GM12878 (cell line): ENCODE measurements at regions not wholly inside any gene's neighbourhood (a gene's known extent, or its start where the extent isn't known, plus 50 kb on each side); places are given as distances from the start of the nearest gene placed in this dataset.
A peak's percentile ranks its signal among the peaks of the same experiment; 100 is the strongest.

Experiments
- ATAC-seq: fragments of 200-7000 bp; cut with Tn5 transposase; 3 replicates; pipeline ENCODE4 v1.9.1; 2020; ENCODE audit warnings: mild to moderate bottlenecking, moderate library complexity
- BruUV-seq: library from RNA; stranded (reverse); fragments of 400-500 nt; replicated peaks from 2 replicates; lab custom pipeline; 2021; lab: Mats Ljungman, UMichigan
- CTCF ChIA-PET: fragments of 300-600 bp; sonication (Branson Sonifier 250); formaldehyde crosslinking; extraction: SDS; loops from one replicate; lab custom pipeline; 2021; ENCODE audit warnings: inconsistent platforms; lab: Yijun Ruan, JAX
- POLR2A ChIA-PET: fragments of 350-600 bp; formaldehyde crosslinking; extraction: SDS; loops from one replicate; lab custom pipeline; 2021; ENCODE audit warnings: inconsistent platforms; lab: Charles Lee
- RAD21 ChIA-PET: fragments of 300-600 bp; sonication (Branson Sonifier 250); formaldehyde crosslinking; loops from one replicate; lab custom pipeline; 2023; ENCODE audit warnings: antibody characterized with exemption; ENCODE audit not compliant: unreplicated experiment; lab: Charles Lee
- SMC1A ChIA-PET: fragments of 300-600 bp; sonication (Branson Sonifier 250); formaldehyde crosslinking; loops from one replicate; lab custom pipeline; 2023; ENCODE audit not compliant: unreplicated experiment, uncharacterized antibody; lab: Charles Lee
- DNase-seq: peaks from one replicate; pipeline ENCODE4 v3.0.0-alpha.2; 2011; ENCODE audit warnings: low read depth, low spot score
- FAIRE-seq: peaks from 3 replicates; lab custom pipeline; 2011; peaks lifted over from hg19 to GRCh38; lab: Jason Lieb, UNC
- H2AFZ ChIP-seq: 2 replicates; pipeline ENCODE4 v1.6.0; 2011; ENCODE audit warnings: low read depth, low read length, control low read depth; ENCODE audit not compliant: control insufficient read depth
- H3K27ac ChIP-seq: 2 replicates; pipeline ENCODE4 v1.5.1; 2011; ENCODE audit warnings: control low read depth; ENCODE audit not compliant: control insufficient read depth, insufficient read depth
- H3K27me3 ChIP-seq, 2 experiments: replicated peaks in 1 of 2; 2 replicates each; pipeline versions ENCODE4 v1.6.0 to v1.6.1; 2011; ENCODE audit warnings: low read length in 1 of 2; ENCODE audit not compliant: control insufficient read depth in 2 of 2, insufficient read depth in 2 of 2
- H3K36me3 ChIP-seq, 2 experiments: 2 replicates each; pipeline ENCODE4 v1.5.1; 2011; ENCODE audit warnings: low read length in 1 of 2; ENCODE audit not compliant: control insufficient read depth in 2 of 2, insufficient read depth in 2 of 2
- H3K4me1 ChIP-seq: 2 replicates; pipeline ENCODE4 v1.6.1; 2011; ENCODE audit warnings: mild to moderate bottlenecking, low read length, moderate library complexity, mixed read lengths; ENCODE audit not compliant: control insufficient read depth, insufficient read depth
- H3K4me2 ChIP-seq: 2 replicates; pipeline ENCODE4 v1.6.0; 2011; ENCODE audit warnings: control low read depth; ENCODE audit not compliant: control insufficient read depth, insufficient read depth
- H3K4me3 ChIP-seq: fragments of 200-600 bp; sonication (generic); 2 replicates; pipeline ENCODE4 v1.5.1; 2016
- H3K79me2 ChIP-seq: 2 replicates; pipeline ENCODE4 v1.6.0; 2011; ENCODE audit warnings: low read length; ENCODE audit not compliant: control insufficient read depth, insufficient read depth
- H3K9ac ChIP-seq: 2 replicates; pipeline ENCODE4 v1.8.0; 2011; ENCODE audit warnings: low read length, control low read depth, mixed read lengths; ENCODE audit not compliant: control insufficient read depth, insufficient read depth
- H3K9me3 ChIP-seq: replicated peaks from 3 replicates; pipeline ENCODE4 v1.5.1; 2011; ENCODE audit warnings: mild to moderate bottlenecking, low read length; ENCODE audit not compliant: control insufficient read depth, insufficient read depth
- H4K20me1 ChIP-seq: 2 replicates; pipeline ENCODE4 v1.6.0; 2011; ENCODE audit not compliant: control insufficient read depth, insufficient read depth
- BMI1 ChIP-seq: fragments of 450-650 bp; IDR thresholded peaks from 2 replicates; pipeline ENCODE4 v1.6.1; 2016; ENCODE audit warnings: mild to moderate bottlenecking, moderate library complexity, borderline replicate concordance
- CHD2 ChIP-seq: IDR thresholded peaks from 2 replicates; pipeline ENCODE4 v1.6.1; 2011; ENCODE audit warnings: low read depth, low read length, improper control_type of control experiment, borderline replicate concordance
- EGR1 ChIP-seq, 2 experiments: IDR thresholded peaks; 1 replicate in 1 of 2; 2 replicates in 1 of 2; pipeline ENCODE4 v1.6.1; 2011 to 2012; ENCODE audit warnings: low read depth in 2 of 2, low read length in 2 of 2, borderline replicate concordance in 1 of 2, mild to moderate bottlenecking in 1 of 2, moderate library complexity in 1 of 2
- EP300 ChIP-seq, 2 experiments: fragments of 150-350 bp in 1 of 2; IDR thresholded peaks; 2 replicates each; pipeline ENCODE4 v1.6.1; 2011 to 2012; ENCODE audit warnings: low read depth in 2 of 2, low read length in 2 of 2, borderline replicate concordance in 1 of 2, improper control_type of control experiment in 1 of 2, inconsistent platforms in 1 of 2; ENCODE audit not compliant: control insufficient read depth in 1 of 2
- ETV6 ChIP-seq, 2 experiments: fragments of 450-650 bp in 1 of 2; IDR thresholded peaks in 1 of 2; conservative IDR thresholded peaks in 1 of 2; 2 replicates each; pipeline ENCODE4 v1.6.1; 2014; ENCODE audit warnings: antibody characterized with exemption in 1 of 2, borderline replicate concordance in 1 of 2, low read depth in 1 of 2, mild to moderate bottlenecking in 1 of 2, moderate library complexity in 1 of 2
- FOXM1 ChIP-seq: IDR thresholded peaks from 2 replicates; pipeline ENCODE4 v1.6.1; 2012; ENCODE audit warnings: low read depth, mild to moderate bottlenecking, inconsistent platforms, low read length, moderate library complexity
- HDAC6 ChIP-seq: fragments of 200-600 bp; sonication (generic); IDR thresholded peaks from one replicate; pipeline ENCODE4 v1.8.0; 2017; ENCODE audit warnings: antibody characterized with exemption; ENCODE audit not compliant: unreplicated experiment
- HDGF ChIP-seq: fragments of 450-650 bp; IDR thresholded peaks from 2 replicates; pipeline ENCODE4 v1.6.1; 2016; ENCODE audit warnings: antibody characterized with exemption
- IKZF1 ChIP-seq: fragments of 450-650 bp; conservative IDR thresholded peaks from 2 replicates; pipeline ENCODE4 v1.6.1; 2017; ENCODE audit warnings: antibody characterized with exemption, mild to moderate bottlenecking
- MXI1 ChIP-seq: fragments of 150-350 bp; IDR thresholded peaks from 2 replicates; pipeline ENCODE4 v1.6.1; 2011; ENCODE audit warnings: low read depth, mild to moderate bottlenecking, inconsistent platforms, low read length, improper control_type of control experiment
- NFYB ChIP-seq: IDR thresholded peaks from 2 replicates; pipeline ENCODE4 v1.6.1; 2011; ENCODE audit warnings: low read depth, mild to moderate bottlenecking, low read length, improper control_type of control experiment, moderate library complexity; ENCODE audit not compliant: insufficient read depth
- RFX5 ChIP-seq: IDR thresholded peaks from 2 replicates; pipeline ENCODE4 v1.6.1; 2011; ENCODE audit warnings: low read depth, low read length, improper control_type of control experiment
- SIN3A ChIP-seq: IDR thresholded peaks from 2 replicates; pipeline ENCODE4 v1.6.1; 2012; ENCODE audit warnings: low read depth, low read length, improper control_type of control experiment
- SKIL ChIP-seq: fragments of 450-650 bp; IDR thresholded peaks from 2 replicates; pipeline ENCODE4 v1.6.1; 2017; ENCODE audit warnings: mild to moderate bottlenecking, low read depth, inconsistent platforms; ENCODE audit not compliant: poor library complexity, severe bottlenecking
- YY1 ChIP-seq: IDR thresholded peaks from 2 replicates; pipeline ENCODE4 v1.6.1; 2011; ENCODE audit warnings: low read depth, mild to moderate bottlenecking, low read length
- ZNF687 ChIP-seq: fragments of 450-650 bp; IDR thresholded peaks from 2 replicates; pipeline ENCODE4 v1.6.1; 2017; ENCODE audit warnings: mild to moderate bottlenecking, moderate library complexity
- WGBS: methylation state at CpG from one replicate; pipeline ENCODE4 v1.1.6; 2016; ENCODE audit warnings: low lambda C conversion rate; ENCODE audit not compliant: insufficient replicate concordance, insufficient coverage; ENCODE audit errors: missing lambda C conversion rate; 5-methylcytosine and 5-hydroxymethylcytosine counted together
- in situ Hi-C: fragments of 300-500 bp; cut with MboI; formaldehyde crosslinking; loops from 9 replicates; pipeline ENCODE4 v1.14.3; 2018; ENCODE audit warnings: mixed read lengths
- intact Hi-C: fragments of 100-400 bp; cut with micrococcal nuclease; formaldehyde crosslinking; loops from one replicate; pipeline ENCODE4 v1.14.2; 2022; ENCODE audit not compliant: unreplicated experiment

- in situ Hi-C loops: no loop called here
- Histone ChIP-seq H4K20me1 (no peaks in the 10 kb centered on the region), H3K4me3 (peak overlapping the region; percentile 29), H3K36me3 (no peaks in the 10 kb centered on the region), H3K4me2 (peak overlapping the region; percentile 60), H3K79me2 (no peaks in the 10 kb centered on the region), H2AFZ (peak overlapping the region; percentile 57), H3K9me3 (no peaks in the 10 kb centered on the region; the same call in 2 of the 3 replicates), H3K27ac (peak overlapping the region; percentile 48; the same call in 1 of the 2 replicates), H3K4me1 (no peaks in the 10 kb centered on the region), H3K9ac (no peak overlapping the region), H3K27me3 (no peaks in the 10 kb centered on the region)
- peak; percentile 57 for FAIRE-seq
- no TSS peak for BruUV-seq
- ChIA-PET SMC1A (interaction anchor here (0.8 to 1.6 kb wide), 5 partner anchors 15 to 75 kb away, joined by 3 to 11 read pairs (median 8); no protein-coding TSS in a partner anchor), RAD21 (interaction anchor here (0.5 to 2.3 kb wide), 6 partner anchors 16 to 1199 kb away, joined by 3 to 22 read pairs (median 3); no protein-coding TSS in a partner anchor), CTCF (interaction anchor here (0.6 kb wide), 1 partner anchor 416 kb away, joined by 3 read pairs; no protein-coding TSS in a partner anchor), POLR2A (interaction anchor here (1.1 kb wide), 1 partner anchor 43 kb away, joined by 5 read pairs; no protein-coding TSS in a partner anchor)
- intact Hi-C loops: loop anchor here (2.0 to 5.0 kb wide), 2 partner anchors 44 to 83 kb away; no protein-coding TSS in a partner anchor
- peak; percentile 33 for DNase-seq
- peak; percentile 75 for ATAC-seq
- WGBS: 13% methylated on average over 7 of the region's 7 CpGs
- TF ChIP-seq EP300 (IDR thresholded peaks at IDR 0.05; ENCODE audit: borderline replicate concordance in 1 of 2, control insufficient read depth in 1 of 2, low read depth in 2 of 2, low read length in 2 of 2) (0 out of 4 replicates have a peak, but pooled peaks of 1 of the 2 experiments have one; percentile 11), EGR1 (IDR thresholded peaks at IDR 0.05; ENCODE audit: borderline replicate concordance in 1 of 2, low read depth in 2 of 2, low read length in 2 of 2) (peak in 1 of 2 experiments; percentile 9; a peak in 1 of 3 replicates), SIN3A (no peak), CHD2 (no peak), RFX5 (no peak), ETV6 (conservative IDR thresholded peaks at IDR 0.05 in 1 of 2, IDR thresholded peaks at IDR 0.05 in 1 of 2; ENCODE audit: borderline replicate concordance in 1 of 2, low read depth in 1 of 2) (peak in 1 of 2 experiments; percentile 61; a peak in 1 of 4 replicates), MXI1 (0 out of 2 replicates have a peak, but pooled peaks have one; percentile 42), ZNF687 (peak; percentile 27; the same call in 1 of the 2 replicates), FOXM1 (0 out of 2 replicates have a peak, but pooled peaks have one; percentile 8), BMI1 (no peak), NFYB (no peak), HDAC6 (no peak), SKIL (no peak), IKZF1 (peak; percentile 52), HDGF (no peak), YY1 (no peak)
Observed at GRCh38 chrX:15158736-15159406, 111.0 kb downstream of the ASB9 start.
